HuH-7.5 (cell line): ENCODE measurements at regions not wholly inside any gene's neighbourhood (a gene's known extent, or its start where the extent isn't known, plus 50 kb on each side); places are given as distances from the start of the nearest gene placed in this dataset.

Experiments
- DNase-seq: peaks from one replicate; pipeline ENCODE4 v3.0.0; 2011; ENCODE audit warnings: low spot score

DNA sequence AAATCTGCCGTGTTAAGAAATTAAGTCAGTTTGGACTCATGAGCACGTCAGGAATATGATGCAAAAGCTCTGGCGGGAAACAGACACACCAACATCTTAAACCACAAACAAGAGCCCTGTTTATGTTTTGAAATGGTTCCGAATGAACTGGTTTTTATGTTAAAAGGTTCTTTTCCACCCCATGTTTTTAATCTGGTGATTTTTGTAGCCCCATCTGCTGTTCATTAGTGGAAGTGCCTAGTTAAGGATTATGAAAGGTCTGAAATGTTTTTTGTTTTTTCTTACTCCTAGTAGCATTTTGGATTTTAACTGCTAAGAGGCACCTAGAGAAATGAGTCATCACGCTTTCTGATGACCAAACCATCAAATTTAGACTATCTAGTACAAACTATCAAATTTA is 404.1 kb upstream of the MKI67 start:
- no peak for DNase-seq

DNA sequence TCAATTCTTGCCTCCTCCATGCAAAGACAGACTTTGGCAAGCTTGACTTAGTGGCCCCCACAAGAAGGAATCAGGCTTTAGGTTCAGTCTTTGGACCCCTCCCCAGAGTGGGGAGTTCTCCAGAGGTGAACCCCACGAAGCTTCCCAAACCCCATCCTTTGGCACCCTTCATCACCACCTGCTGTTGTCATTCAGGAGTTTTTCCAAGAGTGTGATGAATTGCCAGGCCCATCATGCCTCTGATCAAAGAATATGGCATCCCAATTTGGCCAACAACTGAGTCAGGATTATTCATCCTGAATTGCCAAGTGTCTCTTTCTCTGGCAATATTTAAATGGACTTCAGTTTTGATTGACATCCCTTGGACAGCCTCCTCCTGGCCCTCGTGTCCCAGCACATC is 404.7 kb upstream of the MKI67 start:
- DNase-seq, result no peak

GRCh38 chr10:128534686-128535085 is 408.5 kb upstream of the MKI67 start:
- no peak for DNase-seq

- no peak for DNase-seq
These were observed 410.0 kb upstream of the MKI67 start for GRCh38 chr10:128536259-128536658.

GRCh38 chr10:128537834-128538330 is 411.7 kb upstream of the MKI67 start:
- DNase-seq, result no peak

DNA sequence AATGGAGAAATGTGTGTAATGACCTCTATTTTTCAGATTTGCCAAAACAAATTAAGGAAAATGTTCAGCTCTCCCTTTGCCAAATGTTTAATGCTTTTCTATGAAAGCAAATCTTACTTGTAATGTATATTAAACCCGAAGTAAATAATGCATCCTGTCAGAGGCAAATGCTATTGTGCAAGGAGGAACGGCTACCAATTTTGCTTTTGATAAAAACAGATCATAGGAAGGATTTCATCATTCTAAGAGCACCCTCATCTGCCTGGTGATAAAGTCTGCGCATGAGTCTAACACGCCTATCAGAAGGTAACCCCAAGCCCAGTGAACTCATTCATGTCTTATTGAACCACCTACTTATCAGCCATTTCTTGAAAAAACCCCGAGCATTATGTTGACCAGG is 412.4 kb upstream of the MKI67 start:
- DNase-seq, result no peak

- no peak for DNase-seq
These were observed 413.4 kb upstream of the MKI67 start for GRCh38 chr10:128539510-128540127.

- no peak for DNase-seq
These were observed 414.0 kb upstream of the MKI67 start for GRCh38 chr10:128540128-128540762.

- DNase-seq, result peak; percentile 17
These were observed 414.8 kb upstream of the MKI67 start for GRCh38 chr10:128540781-128541761.

GRCh38 chr10:128541926-128542475 is 415.8 kb upstream of the MKI67 start:
- DNase-seq, result no peak

DNA sequence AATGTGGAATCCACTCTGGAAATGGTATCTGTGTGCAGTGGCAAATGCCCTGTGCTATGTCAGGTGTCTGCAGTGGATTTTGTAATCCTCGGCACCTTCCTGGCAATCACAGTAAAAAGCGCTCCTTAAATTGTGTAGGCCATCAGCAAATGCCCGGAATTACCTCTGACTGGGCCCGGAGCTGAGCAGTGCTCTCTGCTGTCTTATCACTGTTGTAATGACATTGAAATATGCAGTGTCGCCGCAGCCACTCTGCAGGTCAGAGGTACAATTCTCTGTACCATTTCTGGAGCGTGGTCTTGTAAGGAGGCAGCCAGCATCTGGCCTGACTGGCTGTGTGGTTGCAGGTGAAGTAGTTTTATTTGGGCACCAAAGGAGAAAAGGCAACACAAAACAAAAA is 416.4 kb upstream of the MKI67 start:
- no peak for DNase-seq

DNA sequence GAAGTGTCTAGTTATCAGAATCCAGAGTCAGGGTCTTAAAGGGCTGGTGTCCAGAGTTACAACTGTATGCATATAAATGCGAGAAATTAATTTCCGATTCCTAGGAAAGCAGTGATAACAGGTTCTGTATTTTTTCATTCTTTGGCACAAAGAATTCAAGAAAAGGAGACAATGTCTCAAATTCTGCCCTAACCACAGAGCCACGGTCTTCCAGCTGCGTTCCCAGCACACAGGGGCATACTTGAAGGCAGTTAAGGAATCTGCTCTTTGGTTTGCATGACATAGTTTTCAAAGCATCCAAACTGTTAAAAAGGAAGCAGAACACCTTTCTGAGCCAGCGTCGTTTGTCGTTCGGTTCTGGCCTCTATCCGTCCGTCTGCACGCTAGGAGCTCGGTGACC is 416.9 kb upstream of the MKI67 start:
- no peak for DNase-seq

DNA sequence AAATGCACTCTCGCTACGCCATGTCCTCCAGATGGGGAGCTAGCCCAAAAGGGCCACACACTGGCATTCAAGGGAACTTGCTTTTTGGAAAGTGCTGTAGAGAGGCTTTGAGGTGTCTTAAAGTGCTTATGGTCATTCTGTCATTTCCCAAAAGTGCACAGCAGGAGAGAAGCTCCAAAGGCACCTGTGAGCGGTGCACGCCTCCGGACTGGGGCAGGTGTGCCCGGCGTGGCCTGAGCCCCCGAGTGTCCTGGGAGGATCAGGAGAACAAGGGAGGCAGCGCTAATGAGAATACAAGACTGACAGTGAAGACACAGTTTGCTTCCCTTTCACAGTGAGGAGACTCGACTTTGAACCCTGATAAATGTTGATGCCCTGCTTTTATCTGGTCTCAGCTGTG is 419.0 kb upstream of the MKI67 start:
- no peak for DNase-seq

- DNase-seq, result no peak
These were observed 420.5 kb upstream of the MKI67 start for GRCh38 chr10:128546651-128547165.

- no peak for DNase-seq
These were observed 422.9 kb upstream of the MKI67 start for GRCh38 chr10:128549101-128549608.

DNA sequence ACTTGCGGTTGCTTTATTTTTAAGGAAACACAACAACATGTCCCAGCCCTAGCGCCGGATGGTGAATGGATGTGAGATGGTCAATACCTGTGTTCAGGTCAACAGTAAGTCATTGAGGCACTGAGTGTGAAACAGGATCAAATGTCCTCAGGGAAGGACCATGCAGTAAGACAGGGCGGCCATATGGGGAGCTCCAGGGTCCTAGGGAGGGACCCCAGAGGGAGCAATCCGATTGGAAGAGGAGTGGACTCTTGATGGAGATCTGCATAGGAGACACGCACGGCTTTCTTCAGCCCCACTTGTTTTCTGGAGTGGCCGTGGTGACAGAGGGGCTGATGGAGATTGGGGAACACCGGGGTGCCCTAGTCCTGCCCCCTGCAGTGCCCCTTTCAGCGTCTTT is 423.8 kb upstream of the MKI67 start:
- no peak for DNase-seq

DNA sequence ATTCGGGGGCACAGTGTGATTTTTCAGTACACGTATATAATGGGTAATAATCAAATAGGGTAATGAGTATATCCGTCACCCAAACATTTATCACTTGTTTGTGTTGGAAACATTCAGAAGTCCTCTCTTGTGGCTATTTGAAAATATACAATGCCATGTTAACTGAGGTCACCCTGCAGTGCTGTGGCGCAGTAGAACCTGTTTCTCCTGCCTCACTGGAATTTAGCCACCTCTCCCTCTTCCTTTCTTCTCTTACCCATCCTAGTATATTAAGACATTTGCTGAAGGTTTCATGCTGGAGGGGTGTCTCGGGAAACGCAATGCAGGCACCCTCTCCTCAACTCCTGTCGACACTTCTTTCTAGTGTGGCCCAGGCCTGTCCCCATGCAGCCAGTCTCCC is 425.3 kb upstream of the MKI67 start:
- no peak for DNase-seq

GRCh38 chr10:128553755-128554154 is 427.5 kb upstream of the MKI67 start:
- DNase-seq, result no peak

DNA sequence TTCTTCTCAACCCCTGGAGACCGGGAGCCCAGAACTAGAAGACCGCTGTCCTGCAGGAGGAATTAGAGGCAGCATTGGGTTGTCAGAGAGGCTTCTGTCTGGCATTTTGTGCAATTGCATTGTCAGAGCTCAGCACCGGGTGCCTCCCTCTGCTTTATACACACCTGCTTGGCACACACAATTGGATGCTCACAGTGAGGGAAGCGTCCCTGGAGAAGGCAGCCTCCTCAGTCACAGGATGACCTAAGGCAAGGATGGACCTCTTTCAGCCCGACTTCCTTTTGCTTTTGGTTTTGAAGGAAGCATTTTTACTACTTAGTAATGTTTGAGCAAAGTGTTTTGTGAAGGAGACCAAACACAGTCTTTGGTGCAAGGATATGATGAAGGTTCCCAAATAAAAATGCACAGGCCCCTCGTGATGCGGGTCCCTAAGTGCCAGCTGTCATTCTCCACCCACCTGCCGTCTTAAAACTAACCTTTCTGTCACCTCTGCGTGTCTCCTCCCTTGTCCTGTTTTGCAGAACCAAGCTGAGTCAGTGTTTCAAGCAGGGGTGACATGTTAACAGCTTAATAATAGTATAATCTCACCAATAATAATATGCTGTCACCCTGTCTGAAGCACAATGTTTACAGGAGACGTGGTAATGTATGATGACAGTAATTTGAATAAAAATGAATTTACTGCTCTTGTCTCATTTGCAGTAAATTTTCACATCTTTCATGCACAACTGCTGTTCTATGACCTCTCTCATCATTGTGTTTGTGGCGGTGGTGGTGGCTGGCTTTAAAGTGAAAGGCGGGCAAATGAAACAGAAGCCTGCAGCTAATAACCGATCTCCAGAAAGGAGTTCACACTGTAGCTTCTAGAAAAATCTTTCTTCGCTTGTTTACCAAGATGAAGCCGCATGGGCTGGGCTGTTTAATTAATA is 430.2 kb upstream of the MKI67 start:
- no peak for DNase-seq

DNA sequence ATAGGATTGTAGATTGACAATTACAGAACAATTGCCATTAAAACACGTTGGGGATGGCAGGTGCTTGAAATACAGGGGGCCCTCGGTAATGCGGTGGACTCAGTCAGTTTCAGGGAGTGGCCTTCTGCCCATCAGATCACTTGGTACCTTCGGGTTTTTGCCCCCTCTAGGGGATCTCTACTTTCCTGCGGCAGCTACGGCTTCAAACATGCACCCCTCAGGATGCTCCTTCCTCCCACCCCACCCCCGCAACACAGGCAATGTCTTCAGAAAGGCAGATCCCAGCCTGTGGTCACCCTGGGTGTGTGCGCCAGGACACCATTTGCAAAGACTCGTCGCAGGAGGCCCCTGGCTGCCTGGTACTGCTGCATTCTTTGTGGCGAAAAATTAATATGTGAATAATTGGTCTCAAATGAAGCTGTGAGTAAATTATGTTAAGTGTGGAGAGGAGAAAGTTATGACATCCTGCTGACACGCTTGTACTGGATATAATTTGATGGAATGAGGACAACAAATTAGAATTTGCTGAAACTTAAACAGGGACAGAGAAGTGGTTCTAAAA is 431.0 kb upstream of the MKI67 start:
- no peak for DNase-seq

GRCh38 chr10:128560406-128560805 is 434.2 kb upstream of the MKI67 start:
- DNase-seq, result no peak
